ENCODE measurements at regions not wholly inside any gene's neighbourhood (a gene's known extent, or its start where the extent isn't known, plus 50 kb on each side); places are given as distances from the start of the nearest gene placed in this dataset.
"Not testable (repeated sequence)": the region's sequence is repeated elsewhere in the genome, so short reads cannot be mapped to it uniquely, and the experiment has no call there.

DNA sequence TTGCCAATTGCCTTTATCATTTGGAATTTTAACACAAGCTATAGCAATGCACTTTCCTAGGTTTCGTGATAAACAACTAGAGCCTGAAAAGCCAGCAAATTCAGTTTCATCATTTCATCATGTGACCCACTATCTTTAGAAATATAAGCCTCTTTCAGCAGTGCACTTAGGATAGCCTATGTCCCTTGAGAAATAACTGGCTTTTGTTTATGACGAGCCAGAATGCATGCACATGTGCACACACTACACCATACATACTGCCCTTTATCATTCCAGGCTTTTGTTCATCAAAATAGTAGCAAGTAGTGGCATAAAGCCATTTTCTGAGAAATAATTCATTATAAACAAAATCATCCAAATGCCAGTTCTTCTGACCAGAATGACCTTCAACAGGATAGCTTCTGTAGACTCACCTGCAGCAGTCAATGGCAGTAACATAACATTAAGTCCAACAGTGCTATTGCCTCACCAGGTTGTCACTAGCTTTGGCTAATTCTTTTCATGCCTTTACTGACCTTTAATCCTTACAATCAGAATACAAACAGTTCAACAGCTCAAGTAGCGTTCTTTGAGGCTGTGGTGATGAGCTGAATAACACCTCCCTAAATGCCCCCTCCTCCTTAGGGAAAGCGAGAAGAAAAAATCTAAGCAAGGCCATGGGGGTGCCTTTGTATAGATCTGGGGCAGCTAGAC is 132.3 kb upstream of the SMARCA2 start:
- H3K4me3 ChIP-seq (ENCODE audit: low read depth, low read length) = no peak overlapping the region
- no peaks in the 10 kb centered on the region for H3K9me3 ChIP-seq (ENCODE audit: control insufficient read depth, low read length)
- no peak overlapping the region for H3K4me2 ChIP-seq (ENCODE audit: low read length)
- H3K27ac ChIP-seq = no peak overlapping the region
- H3K9ac ChIP-seq = no peak overlapping the region
- TF ChIP-seq CTCF (IDR thresholded peaks at IDR 0.05) = no peak
- H3K4me1 ChIP-seq = no peaks in the 10 kb centered on the region
- no peaks in the 10 kb centered on the region for H3K79me2 ChIP-seq
- H3K36me3 ChIP-seq (ENCODE audit: control insufficient read depth, insufficient read depth, low read length) = no peaks in the 10 kb centered on the region
- H3K27me3 ChIP-seq (ENCODE audit: control insufficient read depth, insufficient read depth, low read length) = no peaks in the 10 kb centered on the region
- no peak overlapping the region for H2AFZ ChIP-seq

GRCh38 chr9:1890201-1890600 is 124.9 kb upstream of the SMARCA2 start:
- Histone ChIP-seq H3K4me1 (no peaks in the 10 kb centered on the region), H3K4me3 (ENCODE audit: low read depth, low read length) (no peak overlapping the region), H3K27me3 (ENCODE audit: control insufficient read depth, insufficient read depth, low read length) (no peaks in the 10 kb centered on the region), H3K4me2 (ENCODE audit: low read length) (no peak overlapping the region), H3K9me3 (ENCODE audit: control insufficient read depth, low read length) (no peaks in the 10 kb centered on the region), H3K36me3 (ENCODE audit: control insufficient read depth, insufficient read depth, low read length) (no peaks in the 10 kb centered on the region), H2AFZ (no peak overlapping the region), H3K79me2 (no peaks in the 10 kb centered on the region), H3K9ac (no peak overlapping the region), H3K27ac (no peak overlapping the region)
- no peak for TF ChIP-seq CTCF (IDR thresholded peaks at IDR 0.05)

GRCh38 chr9:1890816-1891215 is 124.3 kb upstream of the SMARCA2 start:
- no peak overlapping the region for H3K4me2 ChIP-seq (ENCODE audit: low read length)
- TF ChIP-seq CTCF (IDR thresholded peaks at IDR 0.05) = no peak
- no peaks in the 10 kb centered on the region for H3K4me1 ChIP-seq
- H2AFZ ChIP-seq = no peak overlapping the region
- no peaks in the 10 kb centered on the region for H3K36me3 ChIP-seq (ENCODE audit: control insufficient read depth, insufficient read depth, low read length)
- no peaks in the 10 kb centered on the region for H3K27me3 ChIP-seq (ENCODE audit: control insufficient read depth, insufficient read depth, low read length)
- no peaks in the 10 kb centered on the region for H3K9me3 ChIP-seq (ENCODE audit: control insufficient read depth, low read length)
- no peak overlapping the region for H3K9ac ChIP-seq
- no peak overlapping the region for H3K27ac ChIP-seq
- no peak overlapping the region for H3K4me3 ChIP-seq (ENCODE audit: low read depth, low read length)
- H3K79me2 ChIP-seq = no peaks in the 10 kb centered on the region

GRCh38 chr9:1903080-1903704 is 112.0 kb upstream of the SMARCA2 start:
- H3K9me3 ChIP-seq (ENCODE audit: control insufficient read depth, low read length); H3K4me3 ChIP-seq (ENCODE audit: low read depth, low read length); H3K36me3 ChIP-seq (ENCODE audit: control insufficient read depth, insufficient read depth, low read length); H3K4me1 ChIP-seq; H3K79me2 ChIP-seq; H3K27me3 ChIP-seq (ENCODE audit: control insufficient read depth, insufficient read depth, low read length); H3K4me2 ChIP-seq (ENCODE audit: low read length); H2AFZ ChIP-seq; H3K27ac ChIP-seq; H3K9ac ChIP-seq: not testable (repeated sequence)

DNA sequence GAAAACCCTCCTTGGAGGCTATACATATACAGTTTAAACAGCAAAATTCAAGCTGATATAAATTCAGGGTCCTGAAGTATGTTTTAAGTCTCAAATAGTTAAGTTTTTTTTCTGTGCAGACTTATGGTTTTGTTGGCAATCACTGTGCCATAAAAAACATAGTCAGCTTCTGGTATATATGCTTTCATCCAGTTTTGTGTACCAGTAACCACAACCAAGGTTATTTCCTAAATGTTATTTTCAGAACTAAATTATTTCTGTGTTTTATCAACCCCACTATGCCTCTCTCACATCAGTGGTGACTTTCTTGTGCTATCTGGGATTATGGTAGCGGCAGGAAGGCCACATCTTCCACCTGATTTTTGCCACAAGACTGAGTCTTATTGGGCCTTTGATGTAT is 107.7 kb upstream of the SMARCA2 start:
- Histone ChIP-seq H3K79me2 (no peaks in the 10 kb centered on the region), H3K27ac (no peak overlapping the region), H3K36me3 (ENCODE audit: control insufficient read depth, insufficient read depth, low read length) (no peaks in the 10 kb centered on the region), H3K27me3 (ENCODE audit: control insufficient read depth, insufficient read depth, low read length) (no peaks in the 10 kb centered on the region), H2AFZ (no peak overlapping the region), H3K9me3 (ENCODE audit: control insufficient read depth, low read length) (no peaks in the 10 kb centered on the region), H3K4me1 (no peaks in the 10 kb centered on the region), H3K9ac (no peak overlapping the region), H3K4me2 (ENCODE audit: low read length) (no peak overlapping the region), H3K4me3 (ENCODE audit: low read depth, low read length) (no peak overlapping the region)
- TF ChIP-seq CTCF (IDR thresholded peaks at IDR 0.05) = no peak

Measured in parathyroid adenoma (tissue), 2 donors.